Kidney glomerular epithelial cell (primary cell): ENCODE measurements at regions not wholly inside any gene's neighbourhood (a gene's known extent, or its start where the extent isn't known, plus 50 kb on each side); places are given as distances from the start of the nearest gene placed in this dataset.

Experiments
- DNase-seq: peaks from one replicate; lab custom pipeline; 2025; lab: John Stamatoyannopoulos, UW

- no peak for DNase-seq
Observed at GRCh38 chr13:39100996-39101738, 62.9 kb downstream of the NHLRC3 start.

GRCh38 chr13:39102981-39103490 is 64.8 kb downstream of the NHLRC3 start:
- DNase-seq, result no peak

- DNase-seq, result no peak
Observed at GRCh38 chr13:39105110-39105509, 66.9 kb downstream of the NHLRC3 start.

- DNase-seq, result no peak
Observed at GRCh38 chr13:39106216-39107005, 68.2 kb downstream of the NHLRC3 start.

GRCh38 chr13:39107561-39107960 is 69.3 kb downstream of the NHLRC3 start:
- no peak for DNase-seq

- no peak for DNase-seq
Observed at GRCh38 chr13:39108783-39109182, 70.5 kb downstream of the NHLRC3 start.

- DNase-seq, result no peak
Observed at GRCh38 chr13:39110518-39111097, 72.4 kb downstream of the NHLRC3 start.

- no peak for DNase-seq
Observed at GRCh38 chr13:39111145-39111544, 72.9 kb downstream of the NHLRC3 start.

GRCh38 chr13:39119422-39119821 is 81.2 kb downstream of the NHLRC3 start:
- DNase-seq, result no peak

- no peak for DNase-seq
Observed at GRCh38 chr13:39123578-39123977, 85.3 kb downstream of the NHLRC3 start.

GRCh38 chr13:39129213-39129612 is 91.0 kb downstream of the NHLRC3 start:
- no peak for DNase-seq

- DNase-seq, result no peak
Observed at GRCh38 chr13:39130301-39130700, 92.0 kb downstream of the NHLRC3 start.

- DNase-seq, result peak; percentile 47
Observed at GRCh38 chr13:39132286-39133230, 94.3 kb downstream of the NHLRC3 start.

- DNase-seq, result no peak
Observed at GRCh38 chr13:39133781-39134180, 95.5 kb downstream of the NHLRC3 start.

GRCh38 chr13:39134574-39134973 is 96.3 kb downstream of the NHLRC3 start:
- no peak for DNase-seq

- no peak for DNase-seq
Observed at GRCh38 chr13:39144391-39144790, 106.1 kb downstream of the NHLRC3 start.

- DNase-seq, result peak; percentile 38
Observed at GRCh38 chr13:39144941-39145533, 106.8 kb downstream of the NHLRC3 start.

GRCh38 chr13:39148513-39148961 is 110.3 kb downstream of the NHLRC3 start:
- DNase-seq, result peak; percentile 52

- DNase-seq, result no peak
Observed at GRCh38 chr13:39149896-39150295, 111.6 kb downstream of the NHLRC3 start.

GRCh38 chr13:39154041-39154440 is 115.8 kb downstream of the NHLRC3 start:
- no peak for DNase-seq

GRCh38 chr13:39159393-39159792 is 121.1 kb downstream of the NHLRC3 start:
- no peak for DNase-seq
